ENCODE measurements at regions not wholly inside any gene's neighbourhood (a gene's known extent, or its start where the extent isn't known, plus 50 kb on each side); places are given as distances from the start of the nearest gene placed in this dataset.

DNA sequence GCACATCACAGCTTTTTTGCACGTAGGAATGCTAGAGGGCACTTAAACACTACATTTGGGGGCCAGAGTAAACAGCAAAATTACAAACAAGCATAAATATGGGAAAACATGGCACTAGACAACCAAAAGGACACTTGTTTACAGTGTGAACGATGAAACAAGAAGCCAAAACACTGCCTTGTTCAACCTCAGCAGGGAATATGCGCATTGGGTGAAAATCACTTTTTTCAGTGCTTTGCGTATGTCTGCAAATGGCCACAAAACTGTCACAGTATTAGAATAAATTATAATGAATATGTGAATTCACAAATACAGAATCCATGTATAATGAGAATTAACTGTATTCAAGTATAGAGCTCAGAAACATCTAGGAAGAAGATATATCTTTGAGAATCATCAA, 1064.0 kb upstream of the GYPC start:
- Histone ChIP-seq H3K36me3 (ENCODE audit: control insufficient read depth in 3 of 3, insufficient read depth in 3 of 3, low read length in 3 of 3) (no peaks in the 10 kb centered on the region), H3K4me1 (ENCODE audit: control insufficient read depth in 3 of 3, insufficient read depth in 3 of 3, low read length in 3 of 3) (no peaks in the 10 kb centered on the region), H3K27me3 (ENCODE audit: control insufficient read depth in 3 of 3, insufficient read depth in 3 of 3, low read length in 3 of 3) (no peaks in the 10 kb centered on the region), H3K9ac (ENCODE audit: low read depth in 1 of 3, low read length in 3 of 3) (no peak overlapping the region), H3K27ac (ENCODE audit: low read depth, low read length) (no peak overlapping the region), H3K4me3 (ENCODE audit: low read length in 3 of 3) (no peak overlapping the region), H3K9me3 (ENCODE audit: control insufficient read depth in 3 of 3, low read length in 3 of 3) (no peaks in the 10 kb centered on the region)

- H3K27ac ChIP-seq (ENCODE audit: low read depth, low read length) = no peak overlapping the region
- H3K36me3 ChIP-seq (ENCODE audit: control insufficient read depth in 3 of 3, insufficient read depth in 3 of 3, low read length in 3 of 3) = no peaks in the 10 kb centered on the region
- H3K4me3 ChIP-seq (ENCODE audit: low read length in 3 of 3) = no peak overlapping the region
- no peaks in the 10 kb centered on the region for H3K4me1 ChIP-seq (ENCODE audit: control insufficient read depth in 3 of 3, insufficient read depth in 3 of 3, low read length in 3 of 3)
- H3K9ac ChIP-seq (ENCODE audit: low read depth in 1 of 3, low read length in 3 of 3) = no peak overlapping the region
- H3K9me3 ChIP-seq (ENCODE audit: control insufficient read depth in 3 of 3, low read length in 3 of 3) = no peaks in the 10 kb centered on the region
- H3K27me3 ChIP-seq (ENCODE audit: control insufficient read depth in 3 of 3, insufficient read depth in 3 of 3, low read length in 3 of 3) = no peaks in the 10 kb centered on the region
Measured at GRCh38 chr2:125593036-125593435, 1062.9 kb upstream of the GYPC start.

DNA sequence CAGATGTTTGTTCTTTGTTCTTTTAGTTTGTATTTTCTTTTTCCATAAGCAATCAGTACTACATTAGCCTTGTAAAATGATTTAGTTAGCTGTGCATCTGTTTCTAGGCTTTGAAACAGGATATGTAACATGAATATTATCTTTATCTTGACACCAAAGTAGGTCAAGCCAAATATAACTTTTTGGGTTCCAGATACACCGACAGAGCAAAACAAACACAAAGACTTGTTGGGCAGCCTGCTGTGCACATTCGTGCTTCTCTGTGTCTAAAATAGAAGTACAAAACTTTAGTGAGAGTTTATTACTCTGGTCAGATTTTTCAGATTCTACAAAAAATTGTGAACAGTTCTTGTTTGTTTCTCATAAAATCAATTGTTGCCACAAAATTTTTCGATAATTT, 1059.3 kb upstream of the GYPC start:
- Histone ChIP-seq H3K27me3 (ENCODE audit: control insufficient read depth in 3 of 3, insufficient read depth in 3 of 3, low read length in 3 of 3) (no peaks in the 10 kb centered on the region), H3K9ac (ENCODE audit: low read depth in 1 of 3, low read length in 3 of 3) (no peak overlapping the region), H3K36me3 (ENCODE audit: control insufficient read depth in 3 of 3, insufficient read depth in 3 of 3, low read length in 3 of 3) (no peaks in the 10 kb centered on the region), H3K27ac (ENCODE audit: low read depth, low read length) (no peak overlapping the region), H3K4me3 (ENCODE audit: low read length in 3 of 3) (no peak overlapping the region), H3K9me3 (ENCODE audit: control insufficient read depth in 3 of 3, low read length in 3 of 3) (no peaks in the 10 kb centered on the region), H3K4me1 (ENCODE audit: control insufficient read depth in 3 of 3, insufficient read depth in 3 of 3, low read length in 3 of 3) (no peaks in the 10 kb centered on the region)

- H3K9ac ChIP-seq (ENCODE audit: low read depth in 1 of 3, low read length in 3 of 3) = no peak overlapping the region
- H3K27ac ChIP-seq (ENCODE audit: low read depth, low read length) = no peak overlapping the region
- no peaks in the 10 kb centered on the region for H3K36me3 ChIP-seq (ENCODE audit: control insufficient read depth in 3 of 3, insufficient read depth in 3 of 3, low read length in 3 of 3)
- no peaks in the 10 kb centered on the region for H3K9me3 ChIP-seq (ENCODE audit: control insufficient read depth in 3 of 3, low read length in 3 of 3)
- no peaks in the 10 kb centered on the region for H3K4me1 ChIP-seq (ENCODE audit: control insufficient read depth in 3 of 3, insufficient read depth in 3 of 3, low read length in 3 of 3)
- no peak overlapping the region for H3K4me3 ChIP-seq (ENCODE audit: low read length in 3 of 3)
- no peaks in the 10 kb centered on the region for H3K27me3 ChIP-seq (ENCODE audit: control insufficient read depth in 3 of 3, insufficient read depth in 3 of 3, low read length in 3 of 3)
Measured at GRCh38 chr2:125615438-125615837, 1040.5 kb upstream of the GYPC start.

- no peaks in the 10 kb centered on the region for H3K36me3 ChIP-seq (ENCODE audit: control insufficient read depth in 3 of 3, insufficient read depth in 3 of 3, low read length in 3 of 3)
- H3K27ac ChIP-seq (ENCODE audit: low read depth, low read length) = no peak overlapping the region
- no peaks in the 10 kb centered on the region for H3K4me1 ChIP-seq (ENCODE audit: control insufficient read depth in 3 of 3, insufficient read depth in 3 of 3, low read length in 3 of 3)
- H3K9me3 ChIP-seq (ENCODE audit: control insufficient read depth in 3 of 3, low read length in 3 of 3) = no peaks in the 10 kb centered on the region
- H3K4me3 ChIP-seq (ENCODE audit: low read length in 3 of 3) = no peak overlapping the region
- H3K9ac ChIP-seq (ENCODE audit: low read depth in 1 of 3, low read length in 3 of 3) = no peak overlapping the region
- no peaks in the 10 kb centered on the region for H3K27me3 ChIP-seq (ENCODE audit: control insufficient read depth in 3 of 3, insufficient read depth in 3 of 3, low read length in 3 of 3)
Measured at GRCh38 chr2:125630377-125630776, 1025.6 kb upstream of the GYPC start.

GRCh38 chr2:125634662-125635061, 1021.3 kb upstream of the GYPC start:
- Histone ChIP-seq H3K4me3 (ENCODE audit: low read length in 3 of 3) (no peak overlapping the region), H3K27ac (ENCODE audit: low read depth, low read length) (no peak overlapping the region), H3K36me3 (ENCODE audit: control insufficient read depth in 3 of 3, insufficient read depth in 3 of 3, low read length in 3 of 3) (no peaks in the 10 kb centered on the region), H3K4me1 (ENCODE audit: control insufficient read depth in 3 of 3, insufficient read depth in 3 of 3, low read length in 3 of 3) (no peaks in the 10 kb centered on the region), H3K27me3 (ENCODE audit: control insufficient read depth in 3 of 3, insufficient read depth in 3 of 3, low read length in 3 of 3) (no peaks in the 10 kb centered on the region), H3K9me3 (ENCODE audit: control insufficient read depth in 3 of 3, low read length in 3 of 3) (peaks cover 0 to 2% (median 0%) of the 10 kb centered on the region in 3 donors), H3K9ac (ENCODE audit: low read depth in 1 of 3, low read length in 3 of 3) (no peak overlapping the region)

DNA sequence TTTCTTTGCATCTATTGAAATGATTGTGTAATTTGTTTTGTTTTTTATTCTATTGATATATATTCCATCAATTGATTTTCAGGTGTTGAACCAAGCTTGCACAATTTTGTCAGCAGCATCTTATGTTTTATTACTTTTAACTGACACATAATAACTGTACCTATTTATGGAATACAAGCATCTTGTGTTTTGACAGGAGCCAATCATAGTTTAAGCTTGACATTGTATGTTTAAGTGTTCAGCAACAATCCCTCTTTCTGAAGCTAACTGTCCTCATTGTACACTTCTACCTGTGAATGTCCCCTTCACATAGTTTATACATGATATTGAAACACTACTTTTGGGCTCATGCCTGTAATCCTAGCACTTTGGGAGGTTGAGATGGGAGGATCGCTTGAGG, 1017.6 kb upstream of the GYPC start:
- Histone ChIP-seq H3K36me3 (ENCODE audit: control insufficient read depth in 3 of 3, insufficient read depth in 3 of 3, low read length in 3 of 3) (no peaks in the 10 kb centered on the region), H3K27me3 (ENCODE audit: control insufficient read depth in 3 of 3, insufficient read depth in 3 of 3, low read length in 3 of 3) (no peaks in the 10 kb centered on the region), H3K4me3 (ENCODE audit: low read length in 3 of 3) (no peak overlapping the region), H3K9ac (ENCODE audit: low read depth in 1 of 3, low read length in 3 of 3) (no peak overlapping the region), H3K9me3 (ENCODE audit: control insufficient read depth in 3 of 3, low read length in 3 of 3) (peaks cover 0 to 2% (median 0%) of the 10 kb centered on the region in 3 donors), H3K27ac (ENCODE audit: low read depth, low read length) (no peak overlapping the region), H3K4me1 (ENCODE audit: control insufficient read depth in 3 of 3, insufficient read depth in 3 of 3, low read length in 3 of 3) (no peaks in the 10 kb centered on the region)

- no peak overlapping the region for H3K9ac ChIP-seq (ENCODE audit: low read depth in 1 of 3, low read length in 3 of 3)
- H3K4me3 ChIP-seq (ENCODE audit: low read length in 3 of 3) = no peak overlapping the region
- H3K27me3 ChIP-seq (ENCODE audit: control insufficient read depth in 3 of 3, insufficient read depth in 3 of 3, low read length in 3 of 3) = no peaks in the 10 kb centered on the region
- H3K9me3 ChIP-seq (ENCODE audit: control insufficient read depth in 3 of 3, low read length in 3 of 3) = peaks cover 0 to 2% (median 0%) of the 10 kb centered on the region in 3 donors
- no peaks in the 10 kb centered on the region for H3K4me1 ChIP-seq (ENCODE audit: control insufficient read depth in 3 of 3, insufficient read depth in 3 of 3, low read length in 3 of 3)
- H3K27ac ChIP-seq (ENCODE audit: low read depth, low read length) = no peak overlapping the region
- no peaks in the 10 kb centered on the region for H3K36me3 ChIP-seq (ENCODE audit: control insufficient read depth in 3 of 3, insufficient read depth in 3 of 3, low read length in 3 of 3)
Measured at GRCh38 chr2:125642032-125642431, 1013.9 kb upstream of the GYPC start.

GRCh38 chr2:125643128-125643527, 1012.8 kb upstream of the GYPC start:
- Histone ChIP-seq H3K4me3 (ENCODE audit: low read length in 3 of 3) (no peak overlapping the region), H3K36me3 (ENCODE audit: control insufficient read depth in 3 of 3, insufficient read depth in 3 of 3, low read length in 3 of 3) (no peaks in the 10 kb centered on the region), H3K9ac (ENCODE audit: low read depth in 1 of 3, low read length in 3 of 3) (no peak overlapping the region), H3K27ac (ENCODE audit: low read depth, low read length) (no peak overlapping the region), H3K9me3 (ENCODE audit: control insufficient read depth in 3 of 3, low read length in 3 of 3) (peaks cover 0 to 2% (median 0%) of the 10 kb centered on the region in 3 donors), H3K4me1 (ENCODE audit: control insufficient read depth in 3 of 3, insufficient read depth in 3 of 3, low read length in 3 of 3) (no peaks in the 10 kb centered on the region), H3K27me3 (ENCODE audit: control insufficient read depth in 3 of 3, insufficient read depth in 3 of 3, low read length in 3 of 3) (no peaks in the 10 kb centered on the region)

DNA sequence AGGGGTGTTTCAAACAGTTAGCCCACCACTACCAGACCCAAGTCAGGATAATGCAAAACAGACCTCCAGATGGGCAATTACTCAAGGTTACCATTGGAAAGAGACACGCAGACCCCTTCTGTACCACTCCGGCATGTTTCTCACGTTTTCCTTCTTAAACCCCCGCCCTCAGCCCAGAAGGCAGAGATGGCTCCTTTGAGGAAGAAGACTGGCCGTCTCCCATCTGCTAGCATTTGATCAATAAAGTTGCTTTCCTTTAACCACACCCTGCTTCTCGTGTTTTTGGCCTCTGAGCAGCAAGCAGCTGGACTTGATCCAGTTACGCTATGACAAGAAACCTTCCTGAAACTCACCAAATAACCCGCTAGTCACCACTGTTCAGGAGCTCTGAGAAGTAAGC, 1012.4 kb upstream of the GYPC start:
- H3K27ac ChIP-seq (ENCODE audit: low read depth, low read length) = no peak overlapping the region
- no peaks in the 10 kb centered on the region for H3K27me3 ChIP-seq (ENCODE audit: control insufficient read depth in 3 of 3, insufficient read depth in 3 of 3, low read length in 3 of 3)
- no peaks in the 10 kb centered on the region for H3K4me1 ChIP-seq (ENCODE audit: control insufficient read depth in 3 of 3, insufficient read depth in 3 of 3, low read length in 3 of 3)
- no peaks in the 10 kb centered on the region for H3K36me3 ChIP-seq (ENCODE audit: control insufficient read depth in 3 of 3, insufficient read depth in 3 of 3, low read length in 3 of 3)
- H3K9me3 ChIP-seq (ENCODE audit: control insufficient read depth in 3 of 3, low read length in 3 of 3) = no peaks in the 10 kb centered on the region
- H3K9ac ChIP-seq (ENCODE audit: low read depth in 1 of 3, low read length in 3 of 3) = no peak overlapping the region
- H3K4me3 ChIP-seq (ENCODE audit: low read length in 3 of 3) = no peak overlapping the region

DNA sequence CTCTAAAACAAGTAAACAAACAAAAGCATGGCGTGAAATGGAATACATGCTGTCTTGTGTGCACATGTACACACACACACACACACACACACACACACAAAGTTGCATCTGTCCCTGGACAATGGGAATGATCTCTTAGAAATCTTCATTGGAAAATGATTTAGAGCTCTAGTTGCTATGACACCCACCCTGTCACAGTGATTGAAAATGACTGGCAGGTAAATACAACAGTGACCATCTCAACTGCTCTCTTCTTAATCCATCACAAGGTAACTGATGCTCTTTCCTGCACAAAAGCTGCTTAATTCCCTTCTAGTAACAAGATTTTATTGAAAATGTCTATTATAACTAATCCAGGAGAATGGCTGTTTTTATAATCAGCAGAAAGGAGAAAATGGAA, 1011.7 kb upstream of the GYPC start:
- Histone ChIP-seq H3K4me3 (ENCODE audit: low read length in 3 of 3) (no peak overlapping the region), H3K36me3 (ENCODE audit: control insufficient read depth in 3 of 3, insufficient read depth in 3 of 3, low read length in 3 of 3) (no peaks in the 10 kb centered on the region), H3K9ac (ENCODE audit: low read depth in 1 of 3, low read length in 3 of 3) (no peak overlapping the region), H3K27ac (ENCODE audit: low read depth, low read length) (no peak overlapping the region), H3K9me3 (ENCODE audit: control insufficient read depth in 3 of 3, low read length in 3 of 3) (no peaks in the 10 kb centered on the region), H3K27me3 (ENCODE audit: control insufficient read depth in 3 of 3, insufficient read depth in 3 of 3, low read length in 3 of 3) (no peaks in the 10 kb centered on the region), H3K4me1 (ENCODE audit: control insufficient read depth in 3 of 3, insufficient read depth in 3 of 3, low read length in 3 of 3) (no peaks in the 10 kb centered on the region)
